Adrenal gland (tissue), 5 donors: ENCODE measurements at regions not wholly inside any gene's neighbourhood (a gene's known extent, or its start where the extent isn't known, plus 50 kb on each side); places are given as distances from the start of the nearest gene placed in this dataset.

ENCODE experiments used
- CTCF ChIP-seq, 6 experiments: fragments of 450-650 bp in 4 of 6; fragments of 200-600 bp in 2 of 6; sonication (generic) in 1 of 6; IDR thresholded peaks; 1 replicate in 5 of 6; 2 replicates in 1 of 6; pipeline versions ENCODE4 v1.5.1 to v1.8.0; 2016 to 2021; ENCODE audit warnings: antibody characterized with exemption in 6 of 6, mild to moderate bottlenecking in 2 of 6, moderate library complexity in 1 of 6
- POLR2A ChIP-seq, 2 donors: fragments of 450-650 bp; IDR thresholded peaks; one replicate each; pipeline ENCODE4 v1.6.1; 2017; ENCODE audit warnings: antibody characterized with exemption in 2 of 2, mild to moderate bottlenecking in 2 of 2, moderate library complexity in 1 of 2
- donor health status: DM: no; HTN: no; CAD: no.

- TF ChIP-seq CTCF (IDR thresholded peaks at IDR 0.05) (no peak), POLR2A (IDR thresholded peaks at IDR 0.05) (no peak)
Measured at GRCh38 chr6:165985281-165985805, 182.3 kb downstream of the TBXT start.
